Neural cell (in vitro differentiated cells): ENCODE measurements at regions not wholly inside any gene's neighbourhood (a gene's known extent, or its start where the extent isn't known, plus 50 kb on each side); places are given as distances from the start of the nearest gene placed in this dataset.

Experiments used
- CTCF ChIP-seq: fragments of 450-650 bp; IDR thresholded peaks from 2 replicates; pipeline ENCODE4 v1.5.1; 2014; ENCODE audit warnings: antibody characterized with exemption, mild to moderate bottlenecking, moderate library complexity; ENCODE audit not compliant: poor library complexity, severe bottlenecking
- EZH2 ChIP-seq: fragments of 200-600, 300-800 bp; shearing (Covaris generic), sonication (generic); IDR thresholded peaks from 2 replicates; pipeline ENCODE4 v1.6.1; 2014; ENCODE audit warnings: antibody characterized with exemption, low read length, borderline replicate concordance, mild to moderate bottlenecking; ENCODE audit not compliant: insufficient read depth, poor library complexity, severe bottlenecking
- POLR2AphosphoS5 ChIP-seq: IDR thresholded peaks from 2 replicates; pipeline ENCODE4 v1.6.1; 2012

GRCh38 chr7:53744403-53744760 lies 708.9 kb downstream of the POM121L12 start:
- TF ChIP-seq CTCF (no peak), POLR2AphosphoS5 (no peak), EZH2 (no peak)
